Islet of Langerhans (tissue), 1 donor: ENCODE measurements at regions not wholly inside any gene's neighbourhood (a gene's known extent, or its start where the extent isn't known, plus 50 kb on each side); places are given as distances from the start of the nearest gene placed in this dataset.
"Not testable (repeated sequence)": the region's sequence is repeated elsewhere in the genome, so short reads cannot be mapped to it uniquely, and the experiment has no call there.

Source experiments
- FAIRE-seq: peaks from one replicate; lab custom pipeline; 2011; peaks lifted over from hg19 to GRCh38; lab: Jason Lieb, UNC

DNA sequence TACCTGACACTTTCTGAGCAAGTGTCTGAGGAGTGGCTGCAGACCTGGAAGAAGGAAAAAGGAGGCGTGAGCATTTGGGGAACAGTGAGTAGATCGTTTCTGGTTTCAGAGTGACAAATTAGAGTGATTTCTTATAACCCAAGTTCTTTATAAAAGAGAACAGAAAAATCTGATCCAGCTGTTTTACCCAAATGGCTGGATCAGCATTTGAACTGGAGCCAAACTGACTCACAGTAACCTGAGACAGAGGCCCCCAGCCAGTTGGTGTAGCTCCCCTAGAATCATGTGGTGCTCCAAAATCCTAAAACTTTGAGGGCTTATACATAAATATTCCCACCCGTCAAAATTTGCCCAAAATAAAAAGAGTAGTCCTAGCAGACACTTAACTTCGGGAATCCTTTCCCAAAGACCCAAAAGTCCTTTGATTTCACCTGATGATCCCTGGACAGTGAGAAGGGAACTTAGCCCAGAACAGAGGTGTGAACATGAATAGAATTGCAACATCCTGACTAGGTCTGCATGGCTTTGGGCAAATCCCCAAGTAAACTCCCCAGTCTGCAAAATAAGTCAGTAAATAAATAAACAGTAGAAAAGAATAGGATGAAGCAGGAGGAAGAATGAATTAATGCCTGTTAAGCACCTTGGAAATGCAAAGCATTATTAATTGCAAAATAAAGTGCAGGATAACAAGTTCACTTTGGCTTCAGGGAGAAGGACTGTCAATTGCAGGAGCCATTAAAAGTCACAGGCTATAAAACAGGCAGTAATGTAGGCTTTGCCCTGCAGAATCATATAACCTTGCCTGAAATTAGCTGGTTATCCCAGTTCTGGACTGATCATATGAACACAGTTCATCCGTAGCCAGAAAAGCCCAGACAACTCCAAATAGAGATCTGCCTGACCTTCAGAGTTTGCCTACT, 262.0 kb upstream of the JARID2 start:
- no peak for FAIRE-seq

DNA sequence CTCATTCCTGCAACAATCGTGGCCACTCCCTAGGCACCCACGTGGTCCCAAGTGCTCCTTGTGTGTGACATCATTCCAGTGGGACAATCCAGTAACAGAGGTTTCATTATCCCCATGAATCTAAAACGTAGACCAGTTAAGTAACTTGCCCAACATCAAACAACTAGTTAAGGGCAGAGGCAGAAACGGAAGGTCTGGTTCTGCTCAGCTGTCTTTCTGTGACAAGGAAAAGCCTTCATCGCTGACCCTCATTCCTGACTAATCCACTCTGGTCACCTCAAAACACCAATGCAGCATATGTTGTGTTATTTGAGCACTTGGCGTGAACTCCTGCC, 261.4 kb upstream of the JARID2 start:
- FAIRE-seq: no peak

DNA sequence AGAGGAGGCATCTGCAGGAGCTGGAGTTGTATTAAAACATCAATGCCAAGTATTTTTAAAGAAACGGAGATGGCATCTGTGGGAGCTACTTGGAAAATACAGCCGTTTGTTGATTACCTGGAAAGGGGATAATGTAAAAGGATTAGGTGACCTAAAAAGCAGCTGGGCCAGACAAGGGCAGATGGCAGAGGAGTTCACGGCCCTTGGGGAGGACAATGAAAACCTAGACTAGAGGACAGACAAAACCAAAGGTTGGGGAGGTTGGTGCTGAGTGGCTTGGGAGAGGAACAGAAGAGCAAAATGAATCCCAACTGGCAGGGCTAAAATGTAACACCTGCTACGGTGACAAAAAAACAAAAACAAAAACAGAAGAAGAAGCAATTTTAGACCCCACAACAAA, 260.5 kb upstream of the JARID2 start:
- no peak for FAIRE-seq

DNA sequence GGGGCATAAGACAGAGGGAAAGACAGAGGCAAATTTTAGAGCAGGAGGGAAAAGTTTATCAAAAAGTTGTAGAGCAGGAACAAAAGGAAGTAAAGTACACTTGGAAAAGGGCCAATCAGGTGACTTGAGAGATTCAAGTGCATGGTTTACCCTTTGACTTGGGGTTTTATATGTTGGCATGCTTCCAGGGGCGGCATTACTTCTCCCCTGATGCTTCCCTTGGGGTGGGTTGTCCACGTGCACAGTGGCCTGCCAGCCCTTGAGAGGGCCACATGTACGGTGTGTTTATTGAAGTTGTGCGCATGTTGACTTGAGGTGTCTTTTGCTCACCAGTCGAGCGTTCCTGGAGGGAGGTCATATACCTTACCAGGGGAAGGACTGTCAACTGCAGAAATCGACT, 259.5 kb upstream of the JARID2 start:
- no peak for FAIRE-seq

DNA sequence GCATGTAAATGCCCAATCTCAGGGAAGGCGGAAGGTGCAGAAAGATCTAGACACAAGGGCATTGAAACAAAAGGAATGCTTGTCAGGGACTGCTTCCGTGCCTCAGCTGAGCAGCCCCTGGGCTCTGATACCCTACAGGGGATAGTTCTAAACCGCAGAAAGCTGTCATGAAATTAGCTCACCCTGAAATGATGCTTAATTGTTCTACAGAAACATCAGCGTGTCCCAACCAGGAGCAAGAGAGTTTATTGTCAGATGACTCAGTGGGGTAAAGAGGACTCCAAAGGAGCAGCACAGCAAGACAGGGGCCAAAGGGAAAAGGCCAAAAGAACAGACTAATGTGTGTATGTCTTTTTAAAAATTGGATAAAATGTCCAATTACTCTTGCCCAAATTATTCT, 258.4 kb upstream of the JARID2 start:
- FAIRE-seq: no peak

DNA sequence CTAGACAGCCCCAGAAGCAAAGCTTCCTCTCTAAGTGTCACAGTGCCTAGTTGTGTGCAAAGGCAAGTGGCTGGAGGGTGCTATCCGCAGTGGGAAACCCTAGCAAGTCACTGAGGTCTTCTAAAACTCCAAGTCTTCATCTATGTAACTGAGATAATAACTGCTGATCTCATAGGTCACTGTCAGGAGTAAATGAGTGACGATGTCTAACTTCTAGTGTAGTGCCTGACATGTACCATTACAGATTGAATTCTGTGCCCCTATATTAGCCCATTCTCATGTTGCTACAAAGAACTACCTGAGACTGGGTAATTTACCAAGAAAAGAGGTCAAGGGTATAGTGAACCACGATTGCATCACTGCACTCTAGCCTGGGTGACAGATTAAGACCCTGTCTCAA, 253.5 kb upstream of the JARID2 start:
- FAIRE-seq: no peak

DNA sequence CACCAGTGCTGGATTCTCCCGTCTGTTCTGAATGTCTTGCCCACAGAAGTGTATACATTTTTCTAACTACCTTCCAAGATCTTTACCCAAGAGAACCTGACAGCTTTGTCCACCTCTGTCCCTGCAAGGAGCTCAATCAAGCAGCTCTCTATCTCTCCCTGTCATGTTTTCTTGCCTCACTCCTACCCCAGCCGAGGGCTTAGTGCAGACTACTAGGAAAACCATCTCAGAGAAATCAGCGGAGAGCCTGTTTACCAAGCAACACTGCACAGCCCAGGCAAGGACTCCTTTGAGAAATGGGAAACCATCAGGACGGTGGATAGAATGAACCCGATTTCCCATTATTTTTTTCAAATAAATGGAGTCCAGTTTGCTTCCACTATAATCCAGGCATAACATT, 250.7 kb upstream of the JARID2 start:
- no peak for FAIRE-seq

DNA sequence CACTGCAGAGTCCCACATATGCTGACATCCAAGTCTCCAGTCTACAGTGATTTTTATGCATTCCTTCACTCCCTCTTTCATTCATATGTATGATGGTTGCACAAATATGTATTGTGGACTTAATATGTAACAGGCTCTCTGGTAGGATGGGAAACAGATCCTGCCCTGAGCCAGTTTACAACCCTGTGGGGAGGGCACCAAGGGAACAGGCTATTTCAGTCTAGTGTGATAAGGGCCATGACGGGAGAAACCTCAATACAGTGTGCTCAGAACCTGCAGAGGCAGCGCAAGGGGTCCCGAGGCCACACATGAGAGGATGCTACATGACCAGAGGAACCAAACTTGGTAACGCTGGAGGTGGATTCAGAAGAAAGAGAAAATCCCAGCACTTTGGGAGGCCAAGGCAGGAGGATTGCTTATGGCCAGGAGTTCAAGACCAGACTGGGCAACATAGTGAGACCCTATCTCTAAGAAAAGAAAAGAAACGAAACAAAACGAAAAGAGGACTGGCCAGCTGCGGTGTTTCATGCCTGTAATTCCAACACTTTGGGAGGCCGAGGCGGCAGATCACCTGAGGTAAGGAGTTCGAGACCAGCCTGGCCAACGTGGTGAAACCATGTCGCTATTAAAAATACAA, 249.8 kb upstream of the JARID2 start:
- no peak for FAIRE-seq

DNA sequence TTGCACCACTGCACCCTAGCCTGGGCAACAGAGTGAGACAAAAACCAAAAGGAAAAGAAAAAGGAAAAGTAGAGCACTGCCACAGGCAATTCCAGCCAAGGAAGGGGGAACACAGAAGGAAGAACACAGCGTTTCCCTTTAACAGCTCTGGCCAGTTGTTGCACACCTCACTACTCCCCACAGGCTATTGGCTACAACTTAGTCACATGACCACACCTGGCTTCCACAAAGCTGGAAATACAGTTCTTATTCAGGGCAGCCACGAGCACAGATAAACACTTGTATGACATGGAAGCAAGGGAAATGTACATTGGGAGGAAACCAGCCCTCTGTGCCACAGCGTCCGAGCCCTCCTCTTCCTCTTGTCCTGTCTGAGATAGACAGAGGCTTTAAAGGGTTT, 249.0 kb upstream of the JARID2 start:
- FAIRE-seq: no peak

DNA sequence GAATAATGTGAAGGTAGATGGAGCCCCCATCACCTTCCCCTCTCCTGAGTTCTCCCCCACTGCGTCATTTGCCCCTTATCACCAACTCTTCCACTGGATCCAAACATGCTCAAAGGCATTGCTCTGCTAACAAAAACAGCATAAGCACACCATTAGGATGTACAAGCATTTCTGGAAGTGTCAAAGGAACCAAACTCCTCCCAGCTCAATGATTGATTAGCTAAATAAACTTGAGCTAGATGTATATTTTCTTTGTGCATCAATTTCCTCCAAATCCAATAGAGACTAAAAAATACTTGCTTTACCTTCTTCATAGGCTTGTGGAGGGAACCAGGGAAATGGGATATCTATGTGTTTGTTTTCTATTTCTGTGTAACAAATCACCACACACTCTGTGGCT, 248.4 kb upstream of the JARID2 start:
- FAIRE-seq: no peak

DNA sequence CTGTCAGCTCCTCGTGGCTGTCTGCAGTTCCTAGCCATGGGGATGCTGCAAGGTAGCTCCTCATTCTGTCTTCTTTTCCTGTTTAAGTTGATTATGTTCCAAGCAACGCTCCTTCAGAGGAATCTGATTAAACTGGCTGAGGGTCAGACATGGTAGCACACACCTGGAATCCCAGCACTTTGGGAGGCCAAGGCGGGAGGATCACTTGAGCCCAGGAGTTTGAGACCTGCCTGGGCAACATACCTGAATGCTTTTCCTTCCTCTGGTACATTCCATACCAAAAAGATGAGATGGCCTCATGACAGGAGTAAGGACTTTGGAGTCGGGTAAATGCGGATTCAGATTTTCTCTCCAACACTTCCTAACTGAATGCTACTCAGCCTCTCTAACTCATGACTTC, 246.8 kb upstream of the JARID2 start:
- FAIRE-seq: no peak

DNA sequence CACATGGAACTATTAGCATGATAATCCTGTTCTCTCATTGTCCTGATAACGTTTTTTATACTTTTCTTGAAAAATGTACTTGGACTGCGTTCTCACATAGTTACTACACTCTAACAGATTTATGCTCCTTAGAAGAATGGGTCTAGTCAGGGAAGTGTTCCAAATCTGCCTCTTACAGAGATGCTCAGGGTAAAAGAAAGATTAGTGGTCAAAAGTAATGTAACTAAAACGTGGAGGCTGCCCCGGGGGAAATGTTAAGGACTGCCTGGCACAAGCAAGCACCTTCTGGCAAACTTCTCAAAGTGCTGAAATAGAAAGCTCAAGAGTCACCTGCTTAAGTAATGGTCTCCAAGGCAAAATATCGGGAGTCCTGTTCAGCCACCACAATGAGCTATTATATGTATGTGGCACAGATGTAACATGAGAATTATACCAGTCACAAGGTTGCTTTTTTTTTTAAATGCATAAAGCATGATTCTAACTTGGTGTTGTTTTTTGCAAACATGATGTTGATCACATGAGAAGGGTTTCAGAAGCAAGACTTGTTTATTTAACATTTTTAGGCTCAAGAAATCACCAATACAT, 244.5 kb upstream of the JARID2 start:
- no peak for FAIRE-seq

DNA sequence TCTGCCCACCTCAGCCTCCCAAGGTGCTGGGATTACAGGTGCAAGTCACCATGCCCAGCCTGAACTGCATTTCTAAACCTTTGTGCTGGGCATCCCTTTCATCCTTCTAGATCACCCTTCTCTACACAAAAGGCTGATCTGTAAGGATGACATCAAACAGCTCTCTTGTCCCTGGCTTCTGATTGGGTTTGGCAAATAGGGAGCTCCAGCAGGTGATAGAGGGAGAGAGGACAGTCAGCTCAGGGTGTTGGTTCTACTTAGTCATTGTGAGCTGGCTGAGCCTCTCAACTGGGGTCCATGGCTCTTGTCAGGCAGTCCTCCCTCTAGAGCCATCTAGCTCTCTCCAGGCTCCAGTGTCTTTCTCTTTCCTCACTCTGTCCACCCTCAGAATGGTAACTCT, 237.6 kb upstream of the JARID2 start:
- FAIRE-seq: no peak

DNA sequence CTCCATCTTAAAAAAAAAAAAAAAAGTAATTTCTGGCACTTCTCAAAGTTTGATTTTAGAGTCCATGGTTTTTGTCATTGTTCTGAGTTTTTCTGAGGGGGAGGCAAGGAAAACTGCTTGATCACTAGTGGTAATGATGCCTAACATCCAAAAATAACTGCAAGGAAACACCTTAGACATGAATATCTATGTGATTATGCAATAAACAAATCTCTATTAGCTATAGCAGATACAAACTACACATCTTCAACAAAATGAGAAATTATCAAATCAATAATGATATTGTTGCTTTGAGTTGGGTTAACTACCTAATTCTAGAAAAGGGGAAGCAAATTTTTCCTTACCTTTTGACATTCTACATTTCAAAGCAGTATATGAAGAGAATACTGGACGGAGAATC, 230.9 kb upstream of the JARID2 start:
- FAIRE-seq: no peak

DNA sequence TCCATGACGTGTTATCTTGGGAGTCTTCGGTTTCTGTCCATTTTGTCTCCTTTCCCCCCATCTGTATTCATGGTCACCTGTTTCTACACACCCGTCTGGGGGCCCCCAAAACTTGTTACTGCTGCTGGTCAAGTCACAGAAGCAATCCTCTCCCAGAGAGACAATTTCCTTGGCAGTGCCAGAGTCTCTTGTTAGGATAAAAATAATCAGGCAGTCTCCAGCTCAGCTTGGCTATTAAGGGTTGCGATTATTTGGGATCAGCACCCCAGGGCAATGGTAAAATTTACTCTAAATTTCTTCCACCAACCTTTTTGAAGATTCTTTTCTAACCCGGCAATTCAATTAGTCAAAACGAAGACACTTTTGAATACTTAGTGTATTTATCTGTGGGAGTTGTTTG, 229.1 kb upstream of the JARID2 start:
- FAIRE-seq: no peak

DNA sequence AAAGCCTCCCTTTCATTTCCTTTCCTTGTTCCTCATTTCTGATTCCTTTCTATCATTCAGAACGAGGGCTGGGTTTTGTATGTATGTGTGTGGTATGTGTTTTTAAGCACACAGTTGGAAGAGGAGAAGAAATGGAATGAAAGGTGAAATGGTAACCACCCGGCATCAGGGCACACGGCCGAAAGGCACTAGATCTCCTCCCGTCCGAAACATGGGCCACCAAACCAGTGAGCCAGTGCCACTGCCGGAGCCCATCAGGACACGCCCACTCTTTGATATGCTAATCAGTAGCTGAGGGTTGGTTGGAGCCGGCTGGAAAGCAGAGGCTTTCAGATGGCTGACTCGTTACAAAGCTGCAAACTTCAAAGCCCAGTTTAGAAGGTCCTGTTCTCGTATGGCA, 228.6 kb upstream of the JARID2 start:
- no peak for FAIRE-seq

DNA sequence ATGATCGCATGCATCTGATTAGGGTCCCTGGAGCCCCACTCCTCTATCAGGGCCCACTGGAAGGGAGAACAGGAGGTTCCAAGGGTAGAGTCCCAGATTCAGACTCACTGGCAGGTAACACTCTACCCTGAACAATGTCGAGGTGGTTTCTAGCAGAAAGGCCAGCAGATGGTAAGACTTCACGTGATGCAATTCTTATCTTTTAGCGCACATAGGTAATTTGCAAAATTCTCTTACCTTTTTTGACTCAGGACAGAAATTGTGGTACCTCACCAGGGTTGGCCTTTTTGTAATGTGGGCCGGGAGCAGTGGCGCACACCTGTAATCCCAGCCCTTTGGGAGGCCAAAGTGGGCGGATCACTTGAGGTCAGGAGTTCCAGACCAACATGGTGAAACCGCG, 228.1 kb upstream of the JARID2 start:
- no peak for FAIRE-seq

DNA sequence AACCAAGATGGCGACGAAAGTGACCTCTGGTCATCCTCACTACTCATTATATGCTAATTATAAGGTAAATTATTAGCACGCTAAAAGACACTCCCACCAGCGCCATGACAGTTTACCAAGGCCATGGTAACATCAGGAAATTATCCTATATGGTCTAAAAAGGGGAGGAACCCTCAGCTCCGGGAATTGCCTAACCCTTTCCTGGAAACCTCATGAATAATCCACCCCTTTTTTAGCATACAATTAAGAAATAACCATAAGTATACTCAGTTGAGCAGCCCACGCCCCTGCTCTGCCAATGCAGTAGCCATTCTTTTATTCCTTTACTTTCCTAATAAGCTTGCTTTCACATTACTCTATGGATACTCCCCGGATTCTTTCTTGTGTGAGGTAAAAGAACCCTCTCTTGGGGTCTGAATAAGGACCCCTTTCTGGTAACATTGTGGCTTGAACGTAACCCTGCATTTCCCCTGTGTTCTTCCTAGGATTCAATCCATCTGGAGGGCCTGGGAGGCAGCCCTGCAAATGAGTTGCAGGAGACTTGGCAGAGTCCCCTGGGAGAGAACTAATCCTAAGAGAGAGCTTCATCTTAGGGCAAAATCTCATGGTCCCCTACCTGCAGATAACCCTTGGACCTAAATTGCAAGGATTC, 225.6 kb upstream of the JARID2 start:
- no peak for FAIRE-seq

DNA sequence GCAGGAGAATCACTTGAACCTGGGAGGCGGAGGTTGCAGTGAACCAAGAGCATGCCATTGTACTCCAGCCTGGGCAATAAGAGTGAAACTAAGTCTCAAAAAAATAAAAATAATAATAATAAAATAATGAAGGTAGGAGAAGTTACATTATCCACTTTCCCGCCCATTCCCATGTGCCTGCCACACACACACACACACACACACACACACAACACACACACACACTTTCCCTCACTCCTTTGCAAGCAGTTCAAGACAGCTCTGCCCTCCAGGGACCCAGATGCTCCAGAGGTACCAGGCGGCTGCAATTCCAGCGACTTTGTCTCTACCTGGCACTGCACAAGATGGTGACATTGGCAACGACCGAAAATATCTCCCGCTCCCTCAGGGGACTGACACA, 224.8 kb upstream of the JARID2 start:
- no peak for FAIRE-seq

DNA sequence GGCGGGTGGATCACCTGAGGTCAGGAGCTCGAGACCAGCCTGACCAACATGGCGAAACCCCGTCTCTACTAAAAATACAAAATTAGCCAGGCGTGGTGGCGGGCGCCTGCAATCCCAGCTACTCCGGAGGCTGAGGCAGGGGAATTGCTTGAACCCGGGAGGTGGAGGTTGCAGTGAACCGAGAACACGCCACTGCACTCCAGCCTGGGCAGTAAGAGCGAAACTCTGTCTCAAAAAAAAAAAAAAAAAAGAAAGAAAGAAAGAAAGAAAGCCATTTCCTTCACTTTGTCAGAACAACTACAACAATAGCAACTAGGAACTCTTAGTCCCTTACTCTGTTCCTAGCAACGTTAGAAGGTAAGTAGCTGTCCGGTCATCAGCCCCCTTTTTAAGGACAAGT, 222.9 kb upstream of the JARID2 start:
- FAIRE-seq: not testable (repeated sequence)

DNA sequence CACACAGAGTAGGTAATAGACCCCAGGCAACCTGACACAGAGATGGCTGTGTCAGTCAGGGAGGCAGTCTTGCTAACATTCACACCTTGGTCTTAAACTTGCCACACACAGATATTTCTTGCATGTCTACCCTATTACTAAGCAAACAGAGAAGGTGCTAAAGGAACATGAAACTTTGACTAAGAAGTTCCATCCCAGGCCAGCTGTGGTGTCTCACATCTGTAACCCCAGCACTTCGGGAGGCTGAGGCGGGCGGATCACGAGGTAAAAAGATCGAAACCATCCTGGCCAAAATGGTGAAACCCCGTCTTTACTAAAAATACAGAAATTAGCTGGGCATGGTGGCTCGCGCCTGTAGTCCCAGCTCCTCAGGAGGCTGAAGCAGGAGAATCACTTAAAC, 222.4 kb upstream of the JARID2 start:
- FAIRE-seq: no peak

DNA sequence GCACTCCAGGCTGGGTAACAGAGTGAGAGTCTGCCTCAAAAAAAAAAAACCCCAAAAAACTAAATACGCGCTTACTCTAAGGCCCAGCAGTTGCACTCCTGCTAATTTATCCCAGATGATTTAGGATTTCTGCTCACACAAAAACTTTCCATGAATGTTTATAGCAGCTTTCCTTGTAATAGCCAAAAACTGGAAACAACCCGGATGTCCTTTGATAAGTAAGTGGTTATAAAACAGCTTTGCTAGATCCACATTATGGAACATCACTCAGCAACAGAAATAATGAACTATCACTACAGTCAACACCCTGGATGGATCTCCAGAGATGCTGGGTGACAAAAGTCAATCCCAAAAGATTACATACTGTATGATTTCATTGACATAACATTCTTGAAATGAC, 220.4 kb upstream of the JARID2 start:
- no peak for FAIRE-seq

DNA sequence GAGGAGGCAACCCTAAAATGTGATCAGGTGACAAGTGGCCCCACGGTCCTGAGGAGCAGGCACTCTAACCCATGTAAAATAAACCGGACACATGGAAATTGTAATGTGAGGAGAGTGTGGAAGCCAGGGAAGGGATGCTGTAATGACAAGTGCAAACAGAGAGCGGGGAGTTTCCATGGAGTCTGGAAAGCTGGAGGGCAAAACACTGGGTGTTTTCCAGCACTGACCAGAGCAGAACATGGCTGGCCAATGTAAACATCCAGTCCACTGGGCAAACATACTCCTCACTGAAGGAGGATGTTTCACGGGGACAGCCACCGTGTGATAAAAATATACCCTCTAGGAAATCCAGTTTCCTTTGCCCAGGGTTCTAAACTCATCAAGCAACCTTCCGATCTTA, 219.0 kb upstream of the JARID2 start:
- no peak for FAIRE-seq
